Ishikawa (cell line): ENCODE measurements at regions not wholly inside any gene's neighbourhood (a gene's known extent, or its start where the extent isn't known, plus 50 kb on each side); places are given as distances from the start of the nearest gene placed in this dataset.

Source experiments
- CEBPB ChIP-seq: IDR thresholded peaks from 2 replicates; pipeline ENCODE4 v1.6.1; 2012
- EP300 ChIP-seq: IDR thresholded peaks from 2 replicates; pipeline ENCODE4 v1.6.1; 2012; ENCODE audit warnings: borderline replicate concordance
- FOXM1 ChIP-seq: IDR thresholded peaks from 2 replicates; pipeline ENCODE4 v1.6.1; 2012; ENCODE audit warnings: low read depth, borderline replicate concordance
- RAD21 ChIP-seq: IDR thresholded peaks from 2 replicates; pipeline ENCODE4 v1.6.1; 2012; ENCODE audit warnings: low read depth
- REST ChIP-seq: IDR thresholded peaks from 2 replicates; pipeline ENCODE4 v1.6.1; 2012; ENCODE audit warnings: low read depth, mild to moderate bottlenecking
- TAF1 ChIP-seq: IDR thresholded peaks from 2 replicates; pipeline ENCODE4 v1.6.1; 2012; ENCODE audit warnings: low read depth, mild to moderate bottlenecking
- TCF12 ChIP-seq: IDR thresholded peaks from 2 replicates; pipeline ENCODE4 v1.6.1; 2012; ENCODE audit warnings: low read depth
- TF ChIP-seq, protein P1 (sequence below): IDR thresholded peaks from 2 replicates; pipeline ENCODE4 v1.6.1; 2012
- TF ChIP-seq, protein P2 (sequence below): IDR thresholded peaks from 2 replicates; pipeline ENCODE4 v1.6.1; 2012

DNA sequence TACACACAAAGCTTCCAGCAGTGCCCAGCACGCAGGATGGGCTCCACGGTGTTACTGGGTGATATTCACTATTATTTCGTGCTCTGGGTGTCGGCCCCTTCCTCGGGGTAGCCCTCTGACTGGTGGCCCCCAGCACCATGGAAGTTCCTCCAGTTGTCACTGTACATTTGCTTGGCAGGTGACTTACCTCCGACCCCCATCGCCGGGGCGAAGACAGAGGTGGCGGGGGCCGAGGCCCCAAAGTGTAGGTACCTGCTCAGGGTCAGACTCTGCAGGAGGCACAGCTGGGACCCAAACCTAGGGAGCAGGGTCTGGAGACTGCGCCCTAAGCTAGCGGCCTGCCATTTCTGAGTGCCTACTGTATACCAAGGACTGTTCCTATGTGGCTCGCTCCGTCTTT is 98.9 kb downstream of the RFLNA start:
- no peak for TF ChIP-seq TCF12
- TF ChIP-seq REST: no peak
- no peak for TF ChIP-seq EP300
- no peak for TF ChIP-seq RAD21
- TF ChIP-seq, protein P1, sequence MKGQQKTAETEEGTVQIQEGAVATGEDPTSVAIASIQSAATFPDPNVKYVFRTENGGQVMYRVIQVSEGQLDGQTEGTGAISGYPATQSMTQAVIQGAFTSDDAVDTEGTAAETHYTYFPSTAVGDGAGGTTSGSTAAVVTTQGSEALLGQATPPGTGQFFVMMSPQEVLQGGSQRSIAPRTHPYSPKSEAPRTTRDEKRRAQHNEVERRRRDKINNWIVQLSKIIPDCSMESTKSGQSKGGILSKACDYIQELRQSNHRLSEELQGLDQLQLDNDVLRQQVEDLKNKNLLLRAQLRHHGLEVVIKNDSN: no peak
- TF ChIP-seq TAF1: no peak
- TF ChIP-seq, protein P2, sequence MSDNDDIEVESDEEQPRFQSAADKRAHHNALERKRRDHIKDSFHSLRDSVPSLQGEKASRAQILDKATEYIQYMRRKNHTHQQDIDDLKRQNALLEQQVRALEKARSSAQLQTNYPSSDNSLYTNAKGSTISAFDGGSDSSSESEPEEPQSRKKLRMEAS: no peak
- TF ChIP-seq FOXM1: no peak
- no peak for TF ChIP-seq CEBPB
